ENCODE measurements at regions not wholly inside any gene's neighbourhood (a gene's known extent, or its start where the extent isn't known, plus 50 kb on each side); places are given as distances from the start of the nearest gene placed in this dataset.

DNA sequence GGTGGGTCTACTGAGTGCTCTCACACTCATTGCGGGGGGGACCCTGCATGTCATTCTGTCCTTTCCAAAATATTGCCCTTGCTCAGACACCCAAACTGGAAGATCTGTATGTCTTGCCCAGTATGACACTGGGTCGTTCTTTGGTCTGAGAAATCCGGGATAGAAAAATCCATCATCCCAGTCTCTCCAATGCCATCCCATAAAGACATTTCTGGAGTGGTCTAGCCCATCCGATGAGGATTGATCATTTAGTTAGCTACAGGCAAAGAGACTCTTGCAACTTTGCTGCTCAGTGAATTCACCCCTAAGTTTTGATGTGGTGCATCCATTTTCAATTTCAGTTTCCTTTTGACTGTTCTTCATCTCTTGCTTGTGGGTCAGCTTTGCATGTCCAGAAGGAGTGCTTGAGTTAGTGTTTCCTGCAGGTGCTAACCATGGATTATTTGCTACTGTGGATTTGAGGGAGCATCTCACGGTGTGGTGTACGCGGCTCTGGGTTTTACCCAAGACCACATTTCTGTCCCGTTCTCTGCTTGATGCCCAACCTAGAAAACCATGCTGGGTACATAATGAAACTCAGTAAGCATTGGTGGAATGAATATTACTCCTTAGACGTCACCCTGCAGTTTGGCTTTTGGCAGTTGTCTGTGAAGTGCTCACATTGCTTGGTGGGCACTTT is 247.0 kb upstream of the MKI67 start:
- TF ChIP-seq, protein P1, sequence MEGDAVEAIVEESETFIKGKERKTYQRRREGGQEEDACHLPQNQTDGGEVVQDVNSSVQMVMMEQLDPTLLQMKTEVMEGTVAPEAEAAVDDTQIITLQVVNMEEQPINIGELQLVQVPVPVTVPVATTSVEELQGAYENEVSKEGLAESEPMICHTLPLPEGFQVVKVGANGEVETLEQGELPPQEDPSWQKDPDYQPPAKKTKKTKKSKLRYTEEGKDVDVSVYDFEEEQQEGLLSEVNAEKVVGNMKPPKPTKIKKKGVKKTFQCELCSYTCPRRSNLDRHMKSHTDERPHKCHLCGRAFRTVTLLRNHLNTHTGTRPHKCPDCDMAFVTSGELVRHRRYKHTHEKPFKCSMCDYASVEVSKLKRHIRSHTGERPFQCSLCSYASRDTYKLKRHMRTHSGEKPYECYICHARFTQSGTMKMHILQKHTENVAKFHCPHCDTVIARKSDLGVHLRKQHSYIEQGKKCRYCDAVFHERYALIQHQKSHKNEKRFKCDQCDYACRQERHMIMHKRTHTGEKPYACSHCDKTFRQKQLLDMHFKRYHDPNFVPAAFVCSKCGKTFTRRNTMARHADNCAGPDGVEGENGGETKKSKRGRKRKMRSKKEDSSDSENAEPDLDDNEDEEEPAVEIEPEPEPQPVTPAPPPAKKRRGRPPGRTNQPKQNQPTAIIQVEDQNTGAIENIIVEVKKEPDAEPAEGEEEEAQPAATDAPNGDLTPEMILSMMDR (conservative IDR thresholded peaks at IDR 0.05 in 1 of 2, IDR thresholded peaks at IDR 0.05 in 1 of 2; ENCODE audit: extremely low read depth in 1 of 2, insufficient read depth in 1 of 2, low read depth in 1 of 2, low read length in 2 of 2): no peak
- TF ChIP-seq EZH2 (IDR thresholded peaks at IDR 0.05; ENCODE audit: borderline replicate concordance, low read length): no peak

All from mammary epithelial cell (primary cell).